Globus pallidus (tissue), 1 donor: ENCODE measurements at regions not wholly inside any gene's neighbourhood (a gene's known extent, or its start where the extent isn't known, plus 50 kb on each side); places are given as distances from the start of the nearest gene placed in this dataset.

Source experiments
- DNase-seq: peaks from one replicate; pipeline ENCODE4 v3.0.0-alpha.2; 2015; ENCODE audit warnings: low spot score

DNA sequence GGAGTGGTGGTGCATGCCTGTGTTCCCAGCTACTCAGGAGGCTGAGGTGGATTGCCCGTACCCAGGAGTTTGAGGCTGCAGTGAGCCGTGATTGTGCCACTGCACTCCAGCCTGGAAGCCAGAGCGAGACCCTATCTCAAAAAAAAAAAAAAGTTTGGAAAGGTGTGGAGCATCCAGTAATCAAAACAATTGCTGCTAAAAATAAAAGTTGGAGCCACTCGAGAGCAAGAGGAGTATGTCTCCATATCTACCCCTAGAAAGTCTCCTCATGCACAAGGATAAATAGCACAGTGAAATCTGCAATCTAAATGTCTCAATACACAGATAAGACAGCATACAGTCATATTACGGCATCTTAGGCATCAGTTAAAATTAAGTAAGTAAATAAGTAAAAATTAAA is 81.5 kb upstream of the NEBL start:
- DNase-seq, result no peak

- DNase-seq, result no peak
Observed at GRCh38 chr10:20977300-20977699, 80.2 kb upstream of the NEBL start.

- DNase-seq, result no peak
Observed at GRCh38 chr10:20976891-20977290, 79.8 kb upstream of the NEBL start.

GRCh38 chr10:20976390-20976789 is 79.3 kb upstream of the NEBL start:
- no peak for DNase-seq

GRCh38 chr10:20975236-20975635 is 78.1 kb upstream of the NEBL start:
- DNase-seq, result no peak

- DNase-seq, result no peak
Observed at GRCh38 chr10:20972925-20973324, 75.8 kb upstream of the NEBL start.

GRCh38 chr10:20971901-20972300 is 74.8 kb upstream of the NEBL start:
- DNase-seq, result no peak

GRCh38 chr10:20970708-20971107 is 73.6 kb upstream of the NEBL start:
- DNase-seq, result no peak

GRCh38 chr10:20970044-20970443 is 72.9 kb upstream of the NEBL start:
- no peak for DNase-seq

DNA sequence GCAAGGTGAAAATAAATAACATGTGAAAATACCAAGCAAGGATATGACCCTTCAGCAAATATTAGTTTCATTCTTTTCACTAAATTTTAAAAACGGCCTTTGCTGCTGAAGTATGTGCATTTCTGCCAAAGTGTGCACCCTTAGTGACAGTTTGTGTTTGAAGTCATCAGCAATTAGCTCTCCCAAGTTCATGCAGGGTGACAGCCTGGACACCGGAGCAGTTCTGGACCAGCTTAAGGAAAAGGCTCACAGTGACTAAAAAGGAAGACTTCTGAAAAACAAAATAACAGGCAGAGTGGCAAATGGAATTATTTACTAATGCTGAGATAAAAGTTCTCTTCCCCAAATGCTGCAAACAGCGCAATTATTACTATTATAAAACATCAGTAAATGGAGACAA is 69.3 kb upstream of the NEBL start:
- DNase-seq, result no peak

DNA sequence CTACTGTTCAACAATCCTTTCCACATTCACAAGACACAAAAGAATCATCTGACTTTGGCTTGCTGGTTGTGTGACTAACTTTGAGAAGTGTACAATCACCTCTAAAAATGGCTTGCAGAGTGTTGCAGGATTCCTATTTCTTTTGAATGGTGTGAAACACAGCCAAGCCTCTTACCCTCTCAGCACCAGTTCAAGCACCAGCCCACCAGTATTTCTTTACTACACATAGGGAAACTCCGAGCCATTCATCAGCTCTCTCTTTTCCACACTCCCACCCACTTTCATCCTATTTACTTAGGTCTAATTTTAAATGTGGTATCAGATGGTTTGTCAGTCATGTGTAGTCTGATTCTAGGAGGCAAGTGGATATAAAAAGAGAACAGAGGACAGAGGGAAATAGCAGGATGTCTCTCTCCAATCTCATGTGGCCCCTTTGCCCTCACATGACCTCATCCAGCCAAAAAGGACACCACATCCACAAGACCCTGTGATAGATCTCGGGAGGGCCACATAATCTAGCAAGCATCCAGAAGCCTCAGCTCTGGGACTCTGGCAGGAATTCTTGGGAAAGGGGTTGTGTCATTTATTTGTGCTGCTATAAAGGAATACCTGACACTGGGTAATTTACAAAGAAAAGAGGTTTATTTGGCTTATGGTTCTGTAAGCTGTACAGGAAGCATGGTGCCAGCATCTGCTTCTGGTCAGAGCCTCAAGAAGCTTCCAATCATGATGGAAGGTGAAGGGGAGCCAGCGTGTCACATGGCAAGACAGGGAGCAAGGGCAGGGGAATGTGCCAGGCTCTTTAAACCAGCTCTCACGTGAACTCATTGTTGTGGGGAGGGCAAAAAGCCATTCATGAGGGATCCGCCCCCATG is 66.8 kb upstream of the NEBL start:
- no peak for DNase-seq

DNA sequence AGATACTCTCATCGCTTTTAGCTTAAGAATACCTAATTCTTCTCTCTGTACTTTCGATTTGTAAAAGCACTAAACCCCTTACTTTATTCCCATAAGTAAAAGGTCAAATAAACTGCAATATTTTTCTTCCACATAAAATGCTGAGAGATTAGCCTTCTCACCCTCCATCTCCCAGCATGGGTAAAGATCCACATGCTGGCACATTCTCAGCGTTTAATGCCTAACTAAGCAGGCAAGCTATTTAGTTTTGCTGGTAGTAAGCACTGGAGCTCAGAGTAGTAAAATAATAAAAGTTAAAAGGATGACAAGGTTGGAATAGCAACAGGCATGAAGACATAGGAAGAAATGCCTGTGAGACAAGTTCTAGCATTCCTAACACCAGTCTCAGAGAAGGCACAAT is 65.9 kb upstream of the NEBL start:
- no peak for DNase-seq

DNA sequence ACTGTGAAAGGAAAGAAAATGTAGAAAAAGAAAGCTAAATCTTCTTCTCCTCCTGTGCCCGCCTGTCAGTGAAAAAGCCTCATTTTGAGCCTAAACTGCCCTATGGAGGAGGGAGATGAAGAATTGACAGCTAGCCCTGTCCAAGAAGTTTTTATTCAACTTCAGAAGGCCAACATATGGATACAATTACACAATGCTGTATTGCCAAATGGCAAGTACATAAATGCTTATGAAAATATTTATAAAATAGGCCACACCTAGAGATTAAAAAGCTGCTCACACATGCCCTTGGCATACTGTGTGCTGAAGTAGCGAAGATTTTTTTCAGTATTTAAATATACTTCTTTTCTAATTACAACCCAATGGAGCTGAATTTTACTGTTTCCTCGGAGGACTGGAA is 65.1 kb upstream of the NEBL start:
- DNase-seq, result no peak

DNA sequence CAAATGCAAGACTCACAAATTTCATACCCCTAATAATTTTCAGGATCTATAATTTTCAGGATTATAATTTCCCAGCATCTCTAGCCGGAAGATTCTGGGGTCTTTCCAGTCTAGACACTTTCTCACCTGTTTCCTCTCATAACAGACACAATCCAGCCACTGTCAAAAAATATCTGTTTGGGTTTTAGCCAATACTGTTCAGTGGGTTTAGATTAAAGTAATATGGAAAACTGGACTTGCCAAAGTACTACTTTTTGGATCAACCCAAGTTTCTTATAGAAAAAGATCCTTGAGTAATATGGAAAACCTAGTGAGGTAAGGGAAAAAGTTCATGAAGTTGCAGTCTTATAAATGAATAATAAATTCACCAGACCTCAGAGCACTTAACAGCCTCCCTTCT is 62.1 kb upstream of the NEBL start:
- DNase-seq, result no peak

DNA sequence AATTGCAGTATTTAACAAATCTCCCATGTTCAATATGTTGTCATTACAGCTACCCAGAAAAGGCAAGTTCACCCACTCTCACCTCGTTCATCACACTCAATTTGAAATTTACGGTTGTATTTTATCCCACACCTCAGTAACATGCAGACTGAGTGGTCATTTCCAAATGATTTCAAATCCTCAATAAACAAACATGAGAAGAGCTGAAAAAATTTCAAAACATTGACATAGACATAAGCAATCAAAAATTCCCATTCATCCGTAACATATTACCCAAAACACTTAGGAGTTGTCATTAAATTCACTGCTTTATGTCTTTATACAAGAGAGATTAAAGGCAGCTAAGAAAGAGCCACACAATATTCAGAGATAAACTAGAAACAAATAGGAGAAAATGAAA is 61.7 kb upstream of the NEBL start:
- no peak for DNase-seq

- no peak for DNase-seq
Observed at GRCh38 chr10:20958225-20958624, 61.1 kb upstream of the NEBL start.

DNA sequence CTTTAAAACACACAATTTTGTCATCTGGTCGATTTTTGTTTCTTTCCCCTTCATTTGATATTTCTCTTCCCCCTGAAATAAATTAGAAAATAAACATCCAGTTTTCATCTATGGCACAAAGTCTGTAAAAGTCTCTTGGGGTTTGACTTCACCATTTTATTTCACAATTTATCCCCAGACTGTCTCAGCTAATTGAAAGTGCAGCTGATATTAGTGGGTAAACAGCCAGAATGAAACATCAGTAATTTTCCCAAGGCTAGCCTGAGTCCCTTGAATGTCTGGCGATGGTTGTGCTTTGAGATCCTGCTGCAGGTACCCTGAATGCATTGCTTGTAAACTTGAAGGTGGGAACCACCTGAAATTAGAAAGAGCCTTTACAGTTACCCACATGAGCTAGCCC is 60.6 kb upstream of the NEBL start:
- DNase-seq, result no peak

GRCh38 chr10:20956843-20957242 is 59.7 kb upstream of the NEBL start:
- no peak for DNase-seq

GRCh38 chr10:20955355-20955893 is 58.3 kb upstream of the NEBL start:
- DNase-seq, result no peak

GRCh38 chr10:20954519-20954918 is 57.4 kb upstream of the NEBL start:
- DNase-seq, result no peak

GRCh38 chr10:20953120-20953519 is 56.0 kb upstream of the NEBL start:
- DNase-seq, result no peak

DNA sequence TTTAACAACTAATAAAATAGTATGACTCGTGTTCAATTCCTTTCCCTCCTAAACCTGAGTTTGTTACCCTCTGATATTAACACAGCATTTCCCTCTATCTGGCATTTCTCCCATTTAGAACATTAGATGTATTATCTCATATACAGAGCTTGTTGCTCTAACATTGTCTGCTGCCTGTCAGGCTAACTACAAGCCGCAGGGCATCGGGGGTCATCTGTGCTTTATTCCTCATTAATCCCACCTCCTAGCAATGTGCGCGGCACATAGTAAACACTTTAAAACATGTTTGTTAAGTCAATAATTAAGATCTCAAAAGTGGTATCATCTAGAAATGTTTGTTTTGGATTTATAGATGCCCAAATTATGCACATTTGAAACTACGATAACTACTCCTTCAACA is 52.9 kb upstream of the NEBL start:
- DNase-seq, result no peak

GRCh38 chr10:20948686-20949327 is 51.7 kb upstream of the NEBL start:
- DNase-seq, result no peak
